ENCODE measurements at regions not wholly inside any gene's neighbourhood (a gene's known extent, or its start where the extent isn't known, plus 50 kb on each side); places are given as distances from the start of the nearest gene placed in this dataset.

GRCh38 chr10:31146491-31147209, 115.0 kb upstream of the ZNF438 start:
- DNase-seq: peak; percentile 31

GRCh38 chr10:31147210-31147608, 115.5 kb upstream of the ZNF438 start:
- peak; percentile 31 for DNase-seq

DNA sequence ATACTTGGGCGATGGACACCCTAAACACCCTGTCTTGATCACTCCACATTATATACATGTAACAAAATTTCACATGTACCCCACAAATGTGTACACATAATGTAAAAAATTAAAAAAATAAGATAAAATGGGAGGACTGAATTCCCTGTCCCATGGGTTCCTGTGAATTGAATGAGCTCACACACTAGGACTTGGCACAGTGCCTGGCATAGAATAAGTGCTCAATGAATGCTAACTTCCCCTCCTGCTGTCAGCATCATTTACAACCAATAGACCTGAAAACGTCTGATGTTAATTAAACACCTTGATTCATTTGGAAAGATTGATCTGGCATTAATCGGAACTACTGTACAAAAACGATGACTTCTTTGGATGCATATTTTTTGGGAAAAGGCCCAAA, 117.3 kb upstream of the ZNF438 start:
- no peak for DNase-seq

GRCh38 chr10:31149835-31150512, 118.3 kb upstream of the ZNF438 start:
- no peak for DNase-seq

- no peak for DNase-seq
These were observed 119.6 kb upstream of the ZNF438 start for GRCh38 chr10:31151301-31151700.

DNA sequence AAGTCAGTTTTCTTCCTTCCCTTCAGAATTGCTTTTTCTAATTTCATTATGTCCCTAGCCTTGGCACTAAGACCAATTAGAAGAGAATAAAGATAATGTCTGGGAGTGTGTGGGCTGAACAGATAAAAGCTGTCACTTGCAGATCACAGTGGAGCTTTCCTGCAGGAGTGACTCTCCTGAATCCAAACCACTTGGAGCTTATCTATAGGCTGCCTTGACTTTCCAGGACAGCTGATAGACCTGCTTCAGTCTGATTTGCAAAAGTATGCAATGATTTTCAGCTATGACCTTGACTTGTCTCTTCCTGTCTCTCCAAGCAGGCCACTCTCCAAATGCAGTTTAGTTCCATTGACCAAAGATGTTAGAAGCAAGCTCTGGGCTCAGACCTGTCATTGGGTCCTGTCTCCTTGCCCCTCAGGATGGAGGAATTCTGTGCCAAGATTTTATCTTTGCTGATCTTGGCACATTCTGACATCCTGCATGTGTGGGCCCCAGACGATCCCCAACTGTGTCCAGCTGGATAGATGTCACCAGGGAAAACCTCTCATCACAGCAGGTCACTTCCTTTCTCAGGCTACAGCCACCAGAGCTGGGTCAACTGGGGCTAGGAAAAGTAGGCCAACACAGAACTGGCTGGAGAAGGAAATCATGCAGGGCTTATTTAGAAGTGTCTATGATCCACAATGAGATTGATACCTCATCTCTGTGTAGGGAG, 120.9 kb upstream of the ZNF438 start:
- DNase-seq: no peak

GRCh38 chr10:31153161-31153560, 121.5 kb upstream of the ZNF438 start:
- no peak for DNase-seq

- no peak for DNase-seq
These were observed 122.0 kb upstream of the ZNF438 start for GRCh38 chr10:31153692-31154091.

DNA sequence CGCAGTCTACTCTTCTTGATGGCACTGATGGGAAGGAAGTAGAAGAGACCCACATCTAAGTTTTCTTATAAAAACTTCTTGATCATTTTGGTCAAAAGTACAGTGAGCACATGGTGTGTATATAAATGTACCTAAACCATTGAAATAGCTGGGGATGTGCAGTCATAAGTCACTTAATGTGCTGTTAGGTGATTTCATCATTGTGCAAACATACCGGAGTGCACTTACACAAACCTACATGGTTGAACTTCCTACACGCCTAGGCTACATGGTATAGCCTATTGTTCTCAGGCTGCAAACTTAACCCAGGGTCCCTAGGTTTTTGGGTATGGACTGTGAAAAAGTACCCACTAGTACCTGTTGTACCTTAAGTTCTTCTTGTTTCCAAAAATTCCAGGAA, 123.3 kb upstream of the ZNF438 start:
- no peak for DNase-seq

DNA sequence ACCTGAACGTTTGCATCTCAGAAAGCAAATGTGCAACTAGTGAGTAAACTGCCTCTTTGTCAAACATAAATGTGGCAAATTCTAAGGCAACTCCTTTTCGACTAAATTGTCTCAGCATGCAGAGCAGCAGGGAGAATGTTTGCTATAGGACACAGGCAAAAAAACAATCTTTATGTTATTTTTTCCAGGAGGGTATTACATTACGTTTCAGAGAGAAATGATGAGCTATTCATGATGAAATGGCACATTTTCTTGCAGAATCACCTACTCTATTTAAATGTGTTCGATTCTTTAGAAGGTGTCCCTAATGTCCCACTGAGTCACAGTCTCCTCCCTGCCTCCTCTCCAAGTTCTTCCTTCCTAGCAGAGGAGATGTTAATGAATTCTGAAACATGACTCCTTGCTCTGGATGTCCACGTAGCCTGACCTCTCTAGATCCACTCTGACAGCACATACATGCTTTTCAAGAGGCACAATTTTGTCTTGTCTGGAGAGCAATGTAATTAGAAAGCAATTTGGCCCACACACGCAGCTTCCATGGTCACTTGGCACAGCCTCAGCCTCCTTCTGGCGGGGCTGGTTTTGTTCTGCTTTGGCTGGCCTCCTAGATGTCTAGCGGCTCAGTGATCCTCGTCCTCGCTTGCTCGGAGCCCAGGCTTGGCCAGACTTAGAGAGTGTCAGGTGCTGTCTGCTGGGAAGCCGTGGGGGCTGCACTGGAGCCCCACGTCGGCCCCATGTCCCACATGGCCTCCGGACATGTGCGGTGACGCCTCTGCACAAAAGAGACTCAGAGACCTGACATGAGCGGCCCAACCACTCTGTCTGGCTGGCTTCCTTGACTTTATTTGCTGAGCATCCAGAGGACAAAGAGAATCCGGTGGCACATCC, 125.7 kb upstream of the ZNF438 start:
- no peak for DNase-seq

DNA sequence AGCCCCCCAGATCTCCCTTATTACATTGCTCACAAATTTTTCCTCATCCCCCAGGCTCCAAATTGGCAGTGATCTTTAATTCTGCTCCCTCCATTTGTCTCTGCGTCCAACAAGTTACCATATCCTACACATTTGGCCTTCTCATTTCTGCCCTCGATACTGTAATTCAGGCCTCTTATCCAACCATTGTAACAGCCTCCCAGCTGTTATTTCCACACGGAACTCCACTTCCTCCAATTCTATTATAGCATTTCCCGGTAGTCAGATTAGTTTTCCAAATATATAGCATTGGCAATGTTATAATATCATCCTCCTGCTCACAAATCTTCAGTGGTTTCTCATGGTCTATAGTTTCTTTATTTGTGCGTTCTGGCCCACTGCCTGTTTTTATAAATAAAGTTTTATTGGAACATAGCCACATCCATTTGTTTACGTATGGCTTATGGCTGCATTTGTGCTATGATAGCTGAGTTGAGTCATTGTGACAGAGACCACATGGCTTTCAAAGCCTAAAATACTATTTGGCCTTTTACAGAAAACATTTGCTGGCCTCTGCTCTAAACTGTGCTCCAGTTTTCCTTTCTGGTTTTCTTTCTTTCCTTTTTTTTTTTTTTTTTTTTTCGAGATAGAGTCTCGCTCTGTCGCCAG, 126.5 kb upstream of the ZNF438 start:
- DNase-seq: no peak

DNA sequence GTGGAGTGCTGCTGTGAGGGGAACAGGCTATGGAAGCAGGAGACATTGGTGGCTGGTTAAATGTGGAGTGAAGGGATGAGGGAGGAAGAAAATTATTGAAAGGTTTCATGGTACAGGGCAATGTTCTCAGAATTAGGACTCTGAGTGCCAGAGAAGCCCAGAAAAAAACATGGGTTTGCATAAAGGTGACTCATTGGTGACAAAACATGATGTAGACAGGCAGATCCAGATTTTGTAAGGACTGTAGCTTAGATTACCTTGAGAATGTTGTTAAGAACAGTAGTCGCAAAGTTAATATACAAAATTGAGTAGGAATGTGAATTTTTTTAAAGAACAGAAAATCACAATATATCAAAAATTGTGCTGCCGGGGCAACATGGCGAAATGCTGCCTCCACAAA, 134.9 kb upstream of the ZNF438 start:
- DNase-seq: no peak

DNA sequence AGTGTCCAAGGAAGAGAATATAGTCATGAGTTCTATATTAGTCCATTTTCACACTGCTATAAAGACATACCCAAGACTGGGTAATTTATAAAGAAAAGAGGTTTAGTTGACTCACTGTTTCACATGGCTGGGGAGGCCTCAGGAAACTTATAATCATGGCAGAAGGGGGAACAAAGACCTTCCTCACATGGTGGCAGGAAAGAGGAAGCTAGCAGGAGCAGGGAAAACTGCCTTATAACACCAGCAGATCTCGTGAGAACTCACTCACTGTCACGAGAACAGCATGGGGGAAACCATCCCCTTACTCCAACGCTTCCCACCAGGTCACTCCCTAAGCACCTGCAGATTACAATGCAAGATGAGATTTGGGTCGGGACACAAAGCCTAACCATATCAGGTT, 139.0 kb upstream of the ZNF438 start:
- DNase-seq: no peak

DNA sequence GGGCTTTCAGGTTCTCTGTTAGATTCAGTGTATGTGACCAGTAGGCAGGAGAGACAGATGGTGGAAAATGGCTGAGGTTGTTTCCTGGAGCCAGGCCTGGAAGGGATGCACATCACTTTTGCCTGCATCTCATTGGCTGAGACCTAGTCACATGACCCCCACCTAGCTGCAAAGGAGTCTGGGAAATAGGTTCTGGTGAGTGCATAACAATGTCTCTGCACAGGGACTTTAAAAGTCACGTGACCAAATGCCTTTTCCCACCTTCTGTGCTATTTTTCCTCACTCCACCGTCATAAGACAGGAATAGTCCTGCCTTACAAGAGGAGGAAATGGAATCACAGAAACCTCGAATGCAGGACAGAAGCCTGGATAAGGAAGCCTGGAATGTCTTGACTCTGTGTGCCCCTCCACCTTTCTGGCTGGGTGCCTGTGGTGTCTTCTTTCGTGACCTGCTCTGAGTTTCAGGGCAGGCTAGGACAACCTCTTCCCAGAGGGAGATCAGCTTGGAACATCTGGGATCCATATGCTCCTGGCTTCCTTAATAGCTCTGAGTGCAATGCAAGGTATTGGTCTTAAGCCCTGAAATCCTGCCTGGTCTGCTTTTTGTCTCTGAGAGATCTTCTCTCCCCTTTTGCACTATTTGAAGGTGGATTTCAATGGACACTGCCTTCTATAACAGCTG, 139.9 kb upstream of the ZNF438 start:
- no peak for DNase-seq

- no peak for DNase-seq
These were observed 141.3 kb upstream of the ZNF438 start for GRCh38 chr10:31172925-31173324.

DNA sequence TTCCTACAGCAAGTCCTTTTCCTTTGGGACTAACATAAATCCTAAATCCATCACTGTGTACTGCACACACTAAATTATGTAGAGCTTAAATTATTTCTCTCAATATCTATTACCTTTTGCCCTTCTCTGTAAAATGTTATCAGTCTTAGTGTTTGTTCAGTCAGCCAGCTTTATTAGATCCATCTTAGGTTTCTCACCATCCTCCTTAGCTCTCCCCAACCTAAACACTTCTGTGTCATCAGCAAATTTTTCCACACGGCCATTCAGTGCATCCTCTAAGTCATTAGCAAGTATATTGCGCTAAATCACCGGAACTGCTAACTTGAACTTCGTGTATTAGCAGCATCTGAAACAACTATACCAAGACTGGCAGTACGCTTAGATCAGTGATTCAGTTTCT, 142.1 kb upstream of the ZNF438 start:
- DNase-seq: no peak

DNA sequence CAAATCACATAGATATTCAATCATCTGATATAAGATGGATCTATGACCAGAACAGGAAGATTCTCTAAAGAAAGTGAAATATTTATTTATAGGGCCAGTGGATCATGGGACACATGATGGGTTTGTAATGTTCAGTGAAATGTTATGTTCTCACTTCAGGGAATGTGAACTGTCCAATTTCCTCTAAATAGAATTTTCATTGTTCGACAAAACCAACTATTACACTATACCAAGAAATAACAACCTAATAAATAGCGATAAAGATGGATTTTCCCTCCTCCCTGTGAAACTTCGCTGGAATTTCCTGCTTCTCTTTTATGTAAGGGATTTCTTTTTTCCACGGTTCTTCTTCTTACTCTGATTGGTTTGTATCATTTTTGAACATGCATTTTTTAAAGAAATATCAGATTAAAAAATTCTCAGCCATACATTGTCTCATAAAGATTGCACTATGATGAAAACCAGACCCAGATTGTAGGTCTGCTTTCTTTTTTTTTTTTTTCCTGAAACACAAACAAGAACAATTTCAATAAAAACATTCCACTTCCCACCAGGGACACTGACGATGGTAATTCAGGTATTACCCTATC, 139.8 kb upstream of the ZEB1 start:
- DNase-seq: no peak

GRCh38 chr10:31186225-31187000, 132.6 kb upstream of the ZEB1 start:
- no peak for DNase-seq

DNA sequence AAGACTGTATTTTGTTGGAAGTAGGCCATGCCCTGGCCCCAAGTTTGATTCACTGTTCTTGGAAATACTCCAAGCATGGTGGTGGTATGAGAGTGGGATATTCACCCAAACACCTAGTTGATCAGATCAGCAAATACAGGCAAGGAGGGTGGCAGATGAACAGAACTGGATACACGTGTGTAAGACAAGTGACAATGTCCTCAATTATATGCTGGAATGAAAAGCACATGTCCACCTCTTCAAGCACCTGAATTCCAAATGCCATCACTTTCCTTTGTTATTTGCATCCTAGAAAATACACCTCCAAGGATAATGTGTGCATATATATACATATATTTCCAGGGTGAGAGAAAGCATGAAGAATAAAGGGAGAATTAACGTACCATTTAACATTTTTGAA, 131.8 kb upstream of the ZEB1 start:
- no peak for DNase-seq

- no peak for DNase-seq
These were observed 131.3 kb upstream of the ZEB1 start for GRCh38 chr10:31187607-31188210.
